Glutamatergic neuron (in vitro differentiated cells): ENCODE measurements at regions not wholly inside any gene's neighbourhood (a gene's known extent, or its start where the extent isn't known, plus 50 kb on each side); places are given as distances from the start of the nearest gene placed in this dataset.

Source experiments
- DNase-seq: peaks from one replicate; pipeline ENCODE4 v3.0.0; 2022
- H3K27ac Mint-ChIP-seq: one replicate; pipeline ENCODE4 v1.8.0; 2020; ENCODE audit warnings: mild to moderate bottlenecking, mixed read lengths, inconsistent platforms; ENCODE audit not compliant: unreplicated experiment
- H3K27me3 Mint-ChIP-seq: one replicate; pipeline ENCODE4 v1.8.0; 2020; ENCODE audit warnings: mild to moderate bottlenecking, moderate library complexity, mixed read lengths, inconsistent platforms; ENCODE audit not compliant: unreplicated experiment
- H3K36me3 Mint-ChIP-seq: one replicate; pipeline ENCODE4 v1.8.0; 2020; ENCODE audit warnings: mild to moderate bottlenecking, mixed read lengths, inconsistent platforms; ENCODE audit not compliant: unreplicated experiment
- H3K4me1 Mint-ChIP-seq: one replicate; pipeline ENCODE4 v1.8.0; 2020; ENCODE audit warnings: mild to moderate bottlenecking, low read depth, mixed read lengths, inconsistent platforms; ENCODE audit not compliant: unreplicated experiment
- H3K4me3 Mint-ChIP-seq: one replicate; pipeline ENCODE4 v1.8.0; 2020; ENCODE audit warnings: mild to moderate bottlenecking, mixed read lengths, inconsistent platforms; ENCODE audit not compliant: unreplicated experiment
- H3K9me3 Mint-ChIP-seq: one replicate; pipeline ENCODE4 v1.8.0; 2020; ENCODE audit warnings: mild to moderate bottlenecking, moderate library complexity, mixed read lengths, inconsistent platforms; ENCODE audit not compliant: unreplicated experiment
- TF ChIP-seq, protein P1 (sequence below): fragments of 200-600 bp; sonication (generic); IDR thresholded peaks from one replicate; pipeline ENCODE4 v1.5.0; 2021; ENCODE audit not compliant: partially characterized antibody, unreplicated experiment

- TF ChIP-seq, protein P1, sequence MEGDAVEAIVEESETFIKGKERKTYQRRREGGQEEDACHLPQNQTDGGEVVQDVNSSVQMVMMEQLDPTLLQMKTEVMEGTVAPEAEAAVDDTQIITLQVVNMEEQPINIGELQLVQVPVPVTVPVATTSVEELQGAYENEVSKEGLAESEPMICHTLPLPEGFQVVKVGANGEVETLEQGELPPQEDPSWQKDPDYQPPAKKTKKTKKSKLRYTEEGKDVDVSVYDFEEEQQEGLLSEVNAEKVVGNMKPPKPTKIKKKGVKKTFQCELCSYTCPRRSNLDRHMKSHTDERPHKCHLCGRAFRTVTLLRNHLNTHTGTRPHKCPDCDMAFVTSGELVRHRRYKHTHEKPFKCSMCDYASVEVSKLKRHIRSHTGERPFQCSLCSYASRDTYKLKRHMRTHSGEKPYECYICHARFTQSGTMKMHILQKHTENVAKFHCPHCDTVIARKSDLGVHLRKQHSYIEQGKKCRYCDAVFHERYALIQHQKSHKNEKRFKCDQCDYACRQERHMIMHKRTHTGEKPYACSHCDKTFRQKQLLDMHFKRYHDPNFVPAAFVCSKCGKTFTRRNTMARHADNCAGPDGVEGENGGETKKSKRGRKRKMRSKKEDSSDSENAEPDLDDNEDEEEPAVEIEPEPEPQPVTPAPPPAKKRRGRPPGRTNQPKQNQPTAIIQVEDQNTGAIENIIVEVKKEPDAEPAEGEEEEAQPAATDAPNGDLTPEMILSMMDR, result no peak
- Mint-ChIP-seq H3K9me3 (peaks cover 8% of the 10 kb centered on the region), H3K4me1 (no peaks in the 10 kb centered on the region), H3K27me3 (peaks cover 10% of the 10 kb centered on the region), H3K4me3 (no peak overlapping the region), H3K36me3 (peaks cover 13% of the 10 kb centered on the region), H3K27ac (no peak overlapping the region)
- no peak for DNase-seq
Observed at GRCh38 chr10:42883993-42884983, 101.7 kb downstream of the BMS1 start.

DNA sequence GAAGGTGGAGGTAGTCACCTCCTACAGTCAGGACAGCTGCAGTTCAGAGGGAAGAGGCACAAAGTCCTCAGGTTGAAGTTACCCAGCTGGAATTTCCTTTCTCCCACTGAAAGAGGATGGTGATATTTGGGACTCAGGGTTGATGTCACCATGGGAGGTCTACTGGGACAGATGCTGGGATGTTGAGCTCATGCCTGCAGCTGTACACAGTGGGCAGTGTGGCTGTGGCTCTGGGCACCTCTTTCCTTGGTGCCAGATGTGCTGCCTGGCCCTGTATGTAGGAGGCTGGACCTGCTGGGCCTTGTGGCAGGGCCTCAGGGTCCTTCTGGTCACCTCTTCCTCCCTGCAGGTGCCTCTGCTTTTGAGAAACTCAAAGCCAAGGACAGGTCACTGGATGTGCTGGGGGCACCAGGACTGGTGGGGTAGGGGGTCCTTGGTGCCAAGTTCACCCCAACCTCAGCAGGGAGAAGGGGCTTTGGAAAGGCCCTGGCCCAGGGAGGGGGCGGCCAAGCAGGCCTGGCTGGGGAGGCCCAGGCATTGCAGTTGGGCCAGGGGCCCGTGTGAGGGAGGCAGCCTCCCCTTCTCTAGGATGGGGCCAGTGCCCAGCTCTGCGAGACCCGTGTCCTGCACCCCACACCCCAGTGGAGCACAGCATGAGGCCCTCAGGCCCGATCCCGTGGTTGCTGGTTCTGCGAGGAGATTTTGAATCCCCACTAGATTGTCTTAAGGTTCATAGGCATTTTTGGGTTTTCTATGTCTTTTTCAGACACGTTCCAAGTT lies 103.1 kb downstream of the BMS1 start:
- TF ChIP-seq, protein P1, result no peak
- Mint-ChIP-seq H3K27ac (no peak overlapping the region), H3K27me3 (peaks cover 6% of the 10 kb centered on the region), H3K9me3 (peaks cover 8% of the 10 kb centered on the region), H3K4me1 (no peaks in the 10 kb centered on the region), H3K4me3 (no peak overlapping the region), H3K36me3 (peaks cover 13% of the 10 kb centered on the region)
- no peak for DNase-seq

DNA sequence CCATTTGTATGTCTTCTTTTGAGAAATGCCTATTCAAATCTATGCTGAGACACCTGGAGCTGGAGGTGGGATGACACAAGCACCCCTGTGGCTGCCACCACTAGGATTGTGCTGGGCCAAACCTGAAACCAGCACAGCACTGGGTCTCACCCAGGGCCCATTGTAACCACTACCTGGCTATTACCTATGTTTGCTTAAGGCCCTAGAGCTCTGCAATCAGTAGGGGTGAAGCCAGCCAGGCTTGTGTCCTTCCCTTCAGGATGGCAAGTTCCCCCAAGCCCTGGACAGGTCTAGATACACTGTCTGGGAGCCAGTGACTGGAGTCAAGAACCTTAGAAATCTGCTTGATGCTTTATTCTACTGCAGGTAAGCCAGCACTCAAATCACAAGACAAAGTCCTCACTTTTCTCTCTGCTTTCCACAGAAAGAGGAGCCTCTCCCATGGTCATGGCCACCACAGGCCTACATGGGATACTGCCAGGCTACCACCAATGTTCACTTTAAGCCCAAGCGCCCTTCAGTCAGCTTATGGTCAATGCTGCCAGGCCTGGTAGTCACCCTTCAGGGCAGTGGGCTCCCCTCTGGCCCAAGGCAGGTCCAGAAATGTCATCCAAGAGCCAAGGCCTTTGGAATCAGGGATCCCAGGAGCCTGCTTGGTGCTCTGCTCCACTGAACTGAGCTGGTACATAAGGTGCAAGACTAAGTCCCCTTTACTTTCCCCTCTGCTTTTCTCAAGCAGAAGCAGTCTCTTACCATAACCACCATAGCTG lies 105.3 kb downstream of the BMS1 start:
- no peak overlapping the region for H3K4me3 Mint-ChIP-seq
- TF ChIP-seq, protein P1, result no peak
- H3K4me1 Mint-ChIP-seq, result no peaks in the 10 kb centered on the region
- no peak for DNase-seq
- peaks cover 5% of the 10 kb centered on the region for H3K36me3 Mint-ChIP-seq
- H3K27ac Mint-ChIP-seq, result no peak overlapping the region
- peaks cover 6% of the 10 kb centered on the region for H3K27me3 Mint-ChIP-seq
- H3K9me3 Mint-ChIP-seq, result peaks cover 3% of the 10 kb centered on the region

DNA sequence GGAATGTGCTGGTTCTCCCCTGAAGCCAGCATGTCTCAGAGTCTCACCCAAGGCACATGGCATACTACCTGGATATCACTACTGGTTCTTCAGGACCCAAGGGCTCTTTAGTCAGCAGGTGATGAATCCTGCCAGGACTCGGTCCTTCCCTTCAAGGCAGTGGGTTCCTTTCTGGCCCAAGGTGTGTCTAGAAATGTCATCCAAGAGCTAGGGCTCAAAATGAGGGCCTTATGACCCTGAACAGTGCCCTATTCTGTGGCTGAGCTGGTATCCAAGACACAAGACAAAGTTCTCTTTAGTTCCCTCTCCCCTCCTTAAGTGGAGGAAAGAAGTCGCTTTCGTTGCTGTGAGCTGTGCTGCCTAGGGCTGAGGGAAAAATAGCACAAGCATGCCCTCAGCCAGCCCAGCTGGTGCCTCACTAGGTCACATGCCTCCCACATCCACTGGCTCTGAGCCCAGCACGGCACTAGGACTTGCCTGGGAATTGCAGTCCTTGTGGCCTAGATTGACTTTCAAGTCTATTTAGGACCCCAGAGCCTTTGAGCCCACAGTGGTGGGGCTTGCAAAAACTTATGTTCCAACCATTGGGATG lies 106.0 kb downstream of the BMS1 start:
- Mint-ChIP-seq H3K4me1 (no peaks in the 10 kb centered on the region), H3K9me3 (peaks cover 3% of the 10 kb centered on the region), H3K4me3 (no peak overlapping the region), H3K36me3 (peaks cover 5% of the 10 kb centered on the region), H3K27ac (no peak overlapping the region), H3K27me3 (peaks cover 4% of the 10 kb centered on the region)
- TF ChIP-seq, protein P1, result no peak
- DNase-seq, result no peak
